ENCODE measurements at regions not wholly inside any gene's neighbourhood (a gene's known extent, or its start where the extent isn't known, plus 50 kb on each side); places are given as distances from the start of the nearest gene placed in this dataset.
"Not testable (repeated sequence)": the region's sequence is repeated elsewhere in the genome, so short reads cannot be mapped to it uniquely, and the experiment has no call there.

- not testable (repeated sequence) for H3K9me3 Mint-ChIP-seq, H3K27ac Mint-ChIP-seq, H3K4me3 Mint-ChIP-seq, H3K27me3 Mint-ChIP-seq, H3K4me1 Mint-ChIP-seq, ATAC-seq, H3K36me3 Mint-ChIP-seq
Measured at GRCh38 chr15:23802896-23803435, 115.9 kb upstream of the NDN start.

- Mint-ChIP-seq H3K27me3 (no peaks in the 10 kb centered on the region), H3K4me1 (no peaks in the 10 kb centered on the region), H3K9me3 (peaks cover under 1% of the 10 kb centered on the region), H3K4me3 (no peak overlapping the region), H3K27ac (no peak overlapping the region), H3K36me3 (no peaks in the 10 kb centered on the region)
- ATAC-seq = no peak
Measured at GRCh38 chr15:23806980-23807379, 119.9 kb upstream of the NDN start.

GRCh38 chr15:23823508-23823907 lies 136.4 kb upstream of the NDN start:
- no peak overlapping the region for H3K4me3 Mint-ChIP-seq
- peaks cover 15% of the 10 kb centered on the region for H3K9me3 Mint-ChIP-seq
- ATAC-seq = peak; percentile 45
- no peaks in the 10 kb centered on the region for H3K36me3 Mint-ChIP-seq
- H3K27ac Mint-ChIP-seq = no peak overlapping the region
- H3K27me3 Mint-ChIP-seq = no peaks in the 10 kb centered on the region
- H3K4me1 Mint-ChIP-seq = no peaks in the 10 kb centered on the region

- no peak overlapping the region for H3K4me3 Mint-ChIP-seq
- H3K27me3 Mint-ChIP-seq = no peaks in the 10 kb centered on the region
- ATAC-seq = no peak
- H3K9me3 Mint-ChIP-seq = peaks cover 14% of the 10 kb centered on the region
- no peak overlapping the region for H3K27ac Mint-ChIP-seq
- no peaks in the 10 kb centered on the region for H3K4me1 Mint-ChIP-seq
- no peaks in the 10 kb centered on the region for H3K36me3 Mint-ChIP-seq
Measured at GRCh38 chr15:23828786-23829185, 141.7 kb upstream of the NDN start.

GRCh38 chr15:23835953-23836352 lies 148.8 kb upstream of the NDN start:
- no peak overlapping the region for H3K27ac Mint-ChIP-seq
- no peaks in the 10 kb centered on the region for H3K27me3 Mint-ChIP-seq
- H3K4me3 Mint-ChIP-seq = no peak overlapping the region
- no peak for ATAC-seq
- H3K36me3 Mint-ChIP-seq = no peaks in the 10 kb centered on the region
- H3K4me1 Mint-ChIP-seq = no peaks in the 10 kb centered on the region
- H3K9me3 Mint-ChIP-seq = peaks cover 13% of the 10 kb centered on the region

GRCh38 chr15:23839893-23840474 lies 152.9 kb upstream of the NDN start:
- ATAC-seq = no peak
- peaks cover 12% of the 10 kb centered on the region for H3K9me3 Mint-ChIP-seq
- no peak overlapping the region for H3K27ac Mint-ChIP-seq
- no peak overlapping the region for H3K4me3 Mint-ChIP-seq
- no peaks in the 10 kb centered on the region for H3K27me3 Mint-ChIP-seq
- no peaks in the 10 kb centered on the region for H3K4me1 Mint-ChIP-seq
- no peaks in the 10 kb centered on the region for H3K36me3 Mint-ChIP-seq

GRCh38 chr15:23846218-23846617 lies 159.1 kb upstream of the NDN start:
- no peaks in the 10 kb centered on the region for H3K27me3 Mint-ChIP-seq
- H3K27ac Mint-ChIP-seq = no peak overlapping the region
- no peaks in the 10 kb centered on the region for H3K36me3 Mint-ChIP-seq
- no peak overlapping the region for H3K4me3 Mint-ChIP-seq
- no peak for ATAC-seq
- H3K9me3 Mint-ChIP-seq = peaks cover 14% of the 10 kb centered on the region
- H3K4me1 Mint-ChIP-seq = no peaks in the 10 kb centered on the region

- Mint-ChIP-seq H3K9me3 (peaks cover 9% of the 10 kb centered on the region), H3K27ac (no peak overlapping the region), H3K36me3 (no peaks in the 10 kb centered on the region), H3K27me3 (no peaks in the 10 kb centered on the region), H3K4me3 (no peak overlapping the region), H3K4me1 (no peaks in the 10 kb centered on the region)
- no peak for ATAC-seq
Measured at GRCh38 chr15:23850666-23851065, 163.6 kb upstream of the NDN start.

- no peak overlapping the region for H3K27ac Mint-ChIP-seq
- peaks cover 9% of the 10 kb centered on the region for H3K9me3 Mint-ChIP-seq
- H3K27me3 Mint-ChIP-seq = no peaks in the 10 kb centered on the region
- ATAC-seq = no peak
- H3K4me3 Mint-ChIP-seq = no peak overlapping the region
- no peaks in the 10 kb centered on the region for H3K36me3 Mint-ChIP-seq
- no peaks in the 10 kb centered on the region for H3K4me1 Mint-ChIP-seq
Measured at GRCh38 chr15:23851921-23852320, 164.8 kb upstream of the NDN start.

- no peak for ATAC-seq
- H3K27ac Mint-ChIP-seq = no peak overlapping the region
- peaks cover 7% of the 10 kb centered on the region for H3K9me3 Mint-ChIP-seq
- no peak overlapping the region for H3K4me3 Mint-ChIP-seq
- H3K27me3 Mint-ChIP-seq = no peaks in the 10 kb centered on the region
- no peaks in the 10 kb centered on the region for H3K4me1 Mint-ChIP-seq
- no peaks in the 10 kb centered on the region for H3K36me3 Mint-ChIP-seq
Measured at GRCh38 chr15:23853286-23853685, 166.2 kb upstream of the NDN start.

GRCh38 chr15:23854203-23854911 lies 167.3 kb upstream of the NDN start:
- Mint-ChIP-seq H3K36me3 (no peaks in the 10 kb centered on the region), H3K27me3 (no peaks in the 10 kb centered on the region), H3K9me3 (peaks cover under 1% of the 10 kb centered on the region), H3K4me3 (no peak overlapping the region), H3K4me1 (no peaks in the 10 kb centered on the region), H3K27ac (no peak overlapping the region)
- ATAC-seq = no peak

- Mint-ChIP-seq H3K27ac (no peak overlapping the region), H3K27me3 (no peaks in the 10 kb centered on the region), H3K4me3 (no peak overlapping the region), H3K4me1 (no peaks in the 10 kb centered on the region), H3K36me3 (no peaks in the 10 kb centered on the region), H3K9me3 (no peaks in the 10 kb centered on the region)
- no peak for ATAC-seq
Measured at GRCh38 chr15:23854912-23855659, 168.0 kb upstream of the NDN start.

- Mint-ChIP-seq H3K9me3 (no peaks in the 10 kb centered on the region), H3K27me3 (no peaks in the 10 kb centered on the region), H3K4me3 (no peak overlapping the region), H3K4me1 (no peaks in the 10 kb centered on the region), H3K36me3 (no peaks in the 10 kb centered on the region), H3K27ac (no peak overlapping the region)
- no peak for ATAC-seq
Measured at GRCh38 chr15:23855947-23856346, 168.8 kb upstream of the NDN start.

GRCh38 chr15:23857028-23857641 lies 170.0 kb upstream of the NDN start:
- Mint-ChIP-seq H3K27me3 (no peaks in the 10 kb centered on the region), H3K36me3 (no peaks in the 10 kb centered on the region), H3K4me3 (no peak overlapping the region), H3K9me3 (no peaks in the 10 kb centered on the region), H3K27ac (no peak overlapping the region), H3K4me1 (no peaks in the 10 kb centered on the region)
- no peak for ATAC-seq

- no peaks in the 10 kb centered on the region for H3K27me3 Mint-ChIP-seq
- no peak for ATAC-seq
- H3K4me1 Mint-ChIP-seq = no peaks in the 10 kb centered on the region
- no peaks in the 10 kb centered on the region for H3K36me3 Mint-ChIP-seq
- no peak overlapping the region for H3K27ac Mint-ChIP-seq
- no peaks in the 10 kb centered on the region for H3K9me3 Mint-ChIP-seq
- no peak overlapping the region for H3K4me3 Mint-ChIP-seq
Measured at GRCh38 chr15:23859008-23859407, 171.9 kb upstream of the NDN start.
